BLaER1 (cell line): ENCODE measurements at regions not wholly inside any gene's neighbourhood (a gene's known extent, or its start where the extent isn't known, plus 50 kb on each side); places are given as distances from the start of the nearest gene placed in this dataset.

Experiments
- H3K27ac ChIP-seq: shearing (Covaris generic); formaldehyde crosslinking; 2 replicates; pipeline ENCODE4 v1.8.1; 2022
- H3K27me3 ChIP-seq: shearing (Covaris generic); formaldehyde crosslinking; 2 replicates; pipeline ENCODE4 v1.8.1; 2022
- H3K36me3 ChIP-seq: shearing (Covaris generic); formaldehyde crosslinking; 2 replicates; pipeline ENCODE4 v1.8.1; 2022
- H3K4me1 ChIP-seq: shearing (Covaris generic); formaldehyde crosslinking; 2 replicates; pipeline ENCODE4 v1.8.1; 2022
- H3K4me2 ChIP-seq: shearing (Covaris generic); formaldehyde crosslinking; 2 replicates; pipeline ENCODE4 v1.8.1; 2022
- H3K4me3 ChIP-seq: shearing (Covaris generic); formaldehyde crosslinking; 2 replicates; pipeline ENCODE4 v1.8.1; 2022
- H3K9ac ChIP-seq: shearing (Covaris generic); formaldehyde crosslinking; 2 replicates; pipeline ENCODE4 v1.8.1; 2022
- H3K9me3 ChIP-seq: shearing (Covaris generic); formaldehyde crosslinking; 2 replicates; pipeline ENCODE4 v1.8.1; 2022
- H4K20me1 ChIP-seq: shearing (Covaris generic); formaldehyde crosslinking; 2 replicates; pipeline ENCODE4 v1.8.1; 2022
- Cebpa-rat ChIP-seq: shearing (Covaris generic); IDR thresholded peaks from 2 replicates; pipeline ENCODE4 v1.8.1; 2022

- no peak overlapping the region for H3K9ac ChIP-seq
- no peak for TF ChIP-seq Cebpa-rat
- no peak overlapping the region for H3K4me3 ChIP-seq
- no peaks in the 10 kb centered on the region for H3K9me3 ChIP-seq
- no peaks in the 10 kb centered on the region for H3K4me1 ChIP-seq
- no peak overlapping the region for H3K4me2 ChIP-seq
- no peaks in the 10 kb centered on the region for H3K36me3 ChIP-seq
- H3K27me3 ChIP-seq = no peaks in the 10 kb centered on the region
- no peaks in the 10 kb centered on the region for H4K20me1 ChIP-seq
- no peak overlapping the region for H3K27ac ChIP-seq
Measured at GRCh38 chr2:183487326-183487725, 363.1 kb downstream of the NUP35 start.

GRCh38 chr2:183488421-183488820 lies 364.2 kb downstream of the NUP35 start:
- Histone ChIP-seq H3K9me3 (no peaks in the 10 kb centered on the region), H3K9ac (no peak overlapping the region), H3K36me3 (no peaks in the 10 kb centered on the region), H3K4me3 (no peak overlapping the region), H3K27ac (no peak overlapping the region), H3K4me2 (no peak overlapping the region), H4K20me1 (no peaks in the 10 kb centered on the region), H3K27me3 (no peaks in the 10 kb centered on the region), H3K4me1 (no peaks in the 10 kb centered on the region)
- TF ChIP-seq Cebpa-rat = no peak

- H3K27ac ChIP-seq = no peak overlapping the region
- TF ChIP-seq Cebpa-rat = no peak
- H3K9ac ChIP-seq = no peak overlapping the region
- H3K9me3 ChIP-seq = no peaks in the 10 kb centered on the region
- H3K4me2 ChIP-seq = no peak overlapping the region
- H3K4me3 ChIP-seq = no peak overlapping the region
- H3K36me3 ChIP-seq = no peaks in the 10 kb centered on the region
- H4K20me1 ChIP-seq = no peaks in the 10 kb centered on the region
- no peaks in the 10 kb centered on the region for H3K27me3 ChIP-seq
- peaks cover under 1% of the 10 kb centered on the region for H3K4me1 ChIP-seq
Measured at GRCh38 chr2:183490489-183490888, 366.2 kb downstream of the NUP35 start.

GRCh38 chr2:183490914-183491313 lies 366.7 kb downstream of the NUP35 start:
- Histone ChIP-seq H3K4me2 (no peak overlapping the region), H3K36me3 (no peaks in the 10 kb centered on the region), H3K9me3 (no peaks in the 10 kb centered on the region), H3K4me3 (no peak overlapping the region), H3K4me1 (peaks cover 5% of the 10 kb centered on the region), H3K27me3 (no peaks in the 10 kb centered on the region), H3K9ac (no peak overlapping the region), H4K20me1 (no peaks in the 10 kb centered on the region), H3K27ac (no peak overlapping the region)
- no peak for TF ChIP-seq Cebpa-rat

GRCh38 chr2:183493040-183493439 lies 368.8 kb downstream of the NUP35 start:
- Histone ChIP-seq H3K27ac (no peak overlapping the region), H3K27me3 (no peaks in the 10 kb centered on the region), H3K4me1 (peaks cover 7% of the 10 kb centered on the region), H3K36me3 (no peaks in the 10 kb centered on the region), H4K20me1 (no peaks in the 10 kb centered on the region), H3K9ac (no peak overlapping the region), H3K4me2 (no peak overlapping the region), H3K4me3 (no peak overlapping the region), H3K9me3 (no peaks in the 10 kb centered on the region)
- no peak for TF ChIP-seq Cebpa-rat

GRCh38 chr2:183495079-183495478 lies 370.8 kb downstream of the NUP35 start:
- H3K36me3 ChIP-seq = no peaks in the 10 kb centered on the region
- H3K4me2 ChIP-seq = no peak overlapping the region
- no peaks in the 10 kb centered on the region for H3K9me3 ChIP-seq
- no peaks in the 10 kb centered on the region for H3K27me3 ChIP-seq
- no peak for TF ChIP-seq Cebpa-rat
- peaks cover 7% of the 10 kb centered on the region for H3K4me1 ChIP-seq
- no peak overlapping the region for H3K9ac ChIP-seq
- no peak overlapping the region for H3K4me3 ChIP-seq
- no peaks in the 10 kb centered on the region for H4K20me1 ChIP-seq
- no peak overlapping the region for H3K27ac ChIP-seq

GRCh38 chr2:183495589-183496267 lies 371.5 kb downstream of the NUP35 start:
- no peak for TF ChIP-seq Cebpa-rat
- Histone ChIP-seq H3K36me3 (no peaks in the 10 kb centered on the region), H3K9ac (no peak overlapping the region), H3K27ac (no peak overlapping the region), H3K4me2 (no peak overlapping the region), H3K27me3 (no peaks in the 10 kb centered on the region), H3K9me3 (no peaks in the 10 kb centered on the region), H4K20me1 (no peaks in the 10 kb centered on the region), H3K4me1 (peaks cover 7% of the 10 kb centered on the region), H3K4me3 (no peak overlapping the region)

- Histone ChIP-seq H3K4me1 (peaks cover 7% of the 10 kb centered on the region), H3K27ac (no peak overlapping the region), H3K36me3 (no peaks in the 10 kb centered on the region), H3K9me3 (no peaks in the 10 kb centered on the region), H3K9ac (no peak overlapping the region), H3K27me3 (no peaks in the 10 kb centered on the region), H3K4me2 (no peak overlapping the region), H4K20me1 (no peaks in the 10 kb centered on the region), H3K4me3 (no peak overlapping the region)
- no peak for TF ChIP-seq Cebpa-rat
Measured at GRCh38 chr2:183497861-183498260, 373.6 kb downstream of the NUP35 start.

GRCh38 chr2:183505911-183506310 lies 381.7 kb downstream of the NUP35 start:
- no peak overlapping the region for H3K4me3 ChIP-seq
- no peak for TF ChIP-seq Cebpa-rat
- H3K27me3 ChIP-seq = no peaks in the 10 kb centered on the region
- no peak overlapping the region for H3K9ac ChIP-seq
- H3K36me3 ChIP-seq = no peaks in the 10 kb centered on the region
- no peak overlapping the region for H3K4me2 ChIP-seq
- H4K20me1 ChIP-seq = no peaks in the 10 kb centered on the region
- no peaks in the 10 kb centered on the region for H3K4me1 ChIP-seq
- H3K27ac ChIP-seq = no peak overlapping the region
- peaks cover 19% of the 10 kb centered on the region for H3K9me3 ChIP-seq

GRCh38 chr2:183511154-183511553 lies 386.9 kb downstream of the NUP35 start:
- no peak overlapping the region for H3K9ac ChIP-seq
- no peak overlapping the region for H3K27ac ChIP-seq
- no peak for TF ChIP-seq Cebpa-rat

More at GRCh38 chr2:183511154-183511553, 386.9 kb downstream of the NUP35 start:
- Histone ChIP-seq H3K4me3 (no peak overlapping the region), H3K9me3 (peaks cover 24% of the 10 kb centered on the region), H4K20me1 (no peaks in the 10 kb centered on the region), H3K4me1 (no peaks in the 10 kb centered on the region), H3K27me3 (no peaks in the 10 kb centered on the region), H3K36me3 (no peaks in the 10 kb centered on the region), H3K4me2 (no peak overlapping the region)
